Psoas muscle (tissue), 7 donors: ENCODE measurements at regions not wholly inside any gene's neighbourhood (a gene's known extent, or its start where the extent isn't known, plus 50 kb on each side); places are given as distances from the start of the nearest gene placed in this dataset.

Experiments
- ATAC-seq, 4 donors: fragments of 200-7000 bp; cut with Tn5 transposase; one replicate each; pipeline ENCODE4 v1.9.1; 2020; ENCODE audit warnings: moderate library complexity in 3 of 4, mild to moderate bottlenecking in 2 of 4
- DNase-seq, 2 donors: peaks; one replicate each; pipeline ENCODE4 v3.0.0-alpha.2; 2020
- H3K27ac ChIP-seq: fragments of 200-600 bp; one replicate; pipeline ENCODE4 v1.8.0; 2022
- H3K27me3 ChIP-seq, 3 donors: fragments of 200-600 bp in 1 of 3; one replicate each; pipeline versions ENCODE4 v1.6.1 to v1.8.0; 2013 to 2022; ENCODE audit warnings: low read length in 2 of 3, mild to moderate bottlenecking in 2 of 3, moderate library complexity in 1 of 3; ENCODE audit not compliant: insufficient read depth in 3 of 3
- H3K36me3 ChIP-seq, 2 donors: fragments of 200-600 bp in 1 of 2; one replicate each; pipeline versions ENCODE4 v1.6.1 to v1.8.0; 2013 to 2022; ENCODE audit warnings: low read depth in 1 of 2, mild to moderate bottlenecking in 1 of 2, moderate library complexity in 1 of 2; ENCODE audit not compliant: insufficient read depth in 1 of 2
- H3K4me1 ChIP-seq: fragments of 200-600 bp; one replicate; pipeline ENCODE4 v1.8.0; 2022
- H3K4me3 ChIP-seq: fragments of 200-600 bp; one replicate; pipeline ENCODE4 v1.8.0; 2022; ENCODE audit warnings: mild to moderate bottlenecking
- H3K9me3 ChIP-seq: fragments of 200-600 bp; one replicate; pipeline ENCODE4 v1.8.0; 2022
- CTCF ChIP-seq: fragments of 200-600 bp; IDR thresholded peaks from one replicate; pipeline ENCODE4 v1.8.0; 2022; ENCODE audit warnings: antibody characterized with exemption
- WGBS, 3 donors: extraction: QIAGEN DNeasy Blood & Tissue Kit; methylation state at CpG; one replicate each; pipeline versions ENCODE4 v1.1.6 to v1.1.7; 2013; 5-methylcytosine and 5-hydroxymethylcytosine counted together
- intact Hi-C, 2 donors: fragments of 100-400 bp; cut with DNase I; formaldehyde crosslinking; loops; one replicate each; pipeline versions ENCODE4 v1.11.0 to v1.14.2; 2022
- donor health status: healthy with polysubstance abuse.
- donor health status: DM: no; HTN: no; CAD: no; lungs with moderate emphysema.
- donor health status: Bipolar disorder and iron deficiency.
- donor health status: healthy.
- donor health status: DM: yes; HTN: yes; CAD: no.
- donor health status: DM: no; HTN: no; CAD: no.
- donor health status: DM: yes; HTN: yes; CAD: no.

- no peaks in the 10 kb centered on the region for H3K27me3 ChIP-seq
- H3K27ac ChIP-seq, result no peak overlapping the region
- DNase-seq (no peak), ATAC-seq (no peak)
- WGBS, 3 donors, result 89 to 96% (median 96%) methylated on average over 5 of the region's 5 CpGs
- no peak for TF ChIP-seq CTCF
- intact Hi-C loops, result no loop called here
- H3K4me3 ChIP-seq, result no peak overlapping the region
- no peaks in the 10 kb centered on the region for H3K4me1 ChIP-seq
- no peaks in the 10 kb centered on the region for H3K36me3 ChIP-seq
- H3K9me3 ChIP-seq, result peaks cover 23% of the 10 kb centered on the region
Observed at GRCh38 chr7:46970131-46970430, 611.8 kb downstream of the TNS3 start.

GRCh38 chr7:46969303-46970130, 612.4 kb downstream of the TNS3 start:
- Histone ChIP-seq H3K4me3 (no peak overlapping the region), H3K27me3 (no peaks in the 10 kb centered on the region), H3K27ac (no peak overlapping the region), H3K4me1 (no peaks in the 10 kb centered on the region), H3K36me3 (no peaks in the 10 kb centered on the region), H3K9me3 (peaks cover 28% of the 10 kb centered on the region)
- ATAC-seq, result no peak
- TF ChIP-seq CTCF, result no peak
- intact Hi-C loops, result no loop called here
- 71 to 83% (median 74%) methylated on average over 12 of the region's 12 CpGs for WGBS, 3 donors
- no peak for DNase-seq

- intact Hi-C loops, result no loop called here
- 82 to 92% (median 87%) methylated on average over 1 of the region's 1 CpG for WGBS, 3 donors
- H3K9me3 ChIP-seq, result peaks cover 43% of the 10 kb centered on the region
Observed at GRCh38 chr7:46968003-46968402, 613.9 kb downstream of the TNS3 start.

GRCh38 chr7:46963719-46964118, 618.2 kb downstream of the TNS3 start:
- no peak for TF ChIP-seq CTCF
- no peak overlapping the region for H3K4me3 ChIP-seq
- no peaks in the 10 kb centered on the region for H3K27me3 ChIP-seq
- no peak for ATAC-seq
- H3K36me3 ChIP-seq, result no peaks in the 10 kb centered on the region
- H3K9me3 ChIP-seq, result peaks cover 47% of the 10 kb centered on the region
- no peak overlapping the region for H3K27ac ChIP-seq
- intact Hi-C loops, result no loop called here
- H3K4me1 ChIP-seq, result no peaks in the 10 kb centered on the region
- DNase-seq, result no peak

More at GRCh38 chr7:46968003-46968402, 613.9 kb downstream of the TNS3 start:
- TF ChIP-seq CTCF, result no peak
- Histone ChIP-seq H3K36me3 (no peaks in the 10 kb centered on the region), H3K4me3 (no peak overlapping the region), H3K27me3 (no peaks in the 10 kb centered on the region), H3K4me1 (no peaks in the 10 kb centered on the region), H3K27ac (no peak overlapping the region)
- DNase-seq (no peak), ATAC-seq (no peak)

GRCh38 chr7:46960970-46961369, 620.9 kb downstream of the TNS3 start:
- no peak for DNase-seq
- 25 to 63% (median 43%) methylated on average over 3 of the region's 3 CpGs for WGBS, 3 donors
- TF ChIP-seq CTCF, result no peak
- no peak overlapping the region for H3K27ac ChIP-seq
- H3K27me3 ChIP-seq, result no peaks in the 10 kb centered on the region
- intact Hi-C loops, result no loop called here
- ATAC-seq, result no peak
- no peaks in the 10 kb centered on the region for H3K4me1 ChIP-seq
- no peaks in the 10 kb centered on the region for H3K36me3 ChIP-seq
- peaks cover 32% of the 10 kb centered on the region for H3K9me3 ChIP-seq
- no peak overlapping the region for H3K4me3 ChIP-seq
